ENCODE measurements at regions not wholly inside any gene's neighbourhood (a gene's known extent, or its start where the extent isn't known, plus 50 kb on each side); places are given as distances from the start of the nearest gene placed in this dataset.

DNA sequence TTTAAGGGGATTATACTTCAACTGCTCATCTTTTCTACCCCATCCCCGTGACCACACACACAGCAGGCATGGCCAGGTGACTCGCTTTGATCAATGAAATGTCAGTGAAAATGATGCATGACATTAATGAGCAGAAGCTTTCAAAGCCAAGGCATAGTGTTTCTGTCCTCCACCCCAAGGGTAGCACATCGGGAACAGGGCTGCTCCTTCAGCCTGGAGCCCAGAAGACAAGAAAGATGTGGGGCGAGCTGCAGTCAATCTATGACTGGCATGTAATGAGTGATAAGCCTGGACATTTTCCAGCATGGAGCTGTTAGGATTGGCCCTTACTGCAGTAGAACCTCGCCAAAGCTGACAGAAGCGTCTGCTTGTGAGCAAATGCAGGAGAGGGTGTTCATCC is 122.6 kb upstream of the IRX2 start:
- no peaks in the 10 kb centered on the region for H4K20me1 ChIP-seq (ENCODE audit: insufficient read depth, low read length)
- Mint-ChIP-seq H3K36me3 (no peaks in the 10 kb centered on the region), H3K27me3 (ENCODE audit: low read depth in 3 of 3) (peaks cover 0 to 2% (median 0%) of the 10 kb centered on the region in 3 donors), H3K4me1 (no peaks in the 10 kb centered on the region), H3K27ac (no peak overlapping the region), H3K9me3 (peaks cover 2 to 35% (median 7%) of the 10 kb centered on the region in 7 donors), H3K4me3 (no peak overlapping the region)
- 79% methylated on average over 2 of the region's 6 CpGs for WGBS (ENCODE audit: insufficient coverage)
- H2AFZ ChIP-seq (ENCODE audit: insufficient read depth, low read depth, low read length, poor library complexity, severe bottlenecking): no peak overlapping the region
- intact Hi-C loops (cut with micrococcal nuclease): no loop called here
- H3K27me3 ChIP-seq (ENCODE audit: control insufficient read depth in 2 of 2, insufficient read depth in 2 of 2, low read length in 2 of 2): no peaks in the 10 kb centered on the region
- H3K36me3 ChIP-seq (replicated peaks in 1 of 2; ENCODE audit: control insufficient read depth in 1 of 2, insufficient read depth in 2 of 2, low read length in 2 of 2): no peaks in the 10 kb centered on the region
- H3K4me1 ChIP-seq (ENCODE audit: control insufficient read depth in 1 of 2, insufficient read depth in 2 of 2, low read length in 2 of 2): no peaks in the 10 kb centered on the region
- no peak for TF ChIP-seq CTCF (IDR thresholded peaks at IDR 0.05)
- H3K27ac ChIP-seq (ENCODE audit: low read depth in 1 of 2, low read length in 2 of 2): no peak overlapping the region
- DNase-seq: no peak
- no peak overlapping the region for H3K4me3 ChIP-seq (replicated peaks in 1 of 3; ENCODE audit: low read depth in 2 of 3, low read length in 3 of 3)
- H3K79me2 ChIP-seq (ENCODE audit: insufficient read depth, low read length): no peaks in the 10 kb centered on the region
- no peak overlapping the region for H3K9ac ChIP-seq (ENCODE audit: insufficient read depth, low read length, poor library complexity, severe bottlenecking)
- peaks cover 23 to 38% of the 10 kb centered on the region in 2 donors for H3K9me3 ChIP-seq (replicated peaks in 1 of 2; ENCODE audit: control insufficient read depth in 1 of 2, insufficient read depth in 1 of 2, low read length in 2 of 2)
- H3K4me2 ChIP-seq (replicated peaks; ENCODE audit: extremely low read depth, low read length, poor library complexity, severe bottlenecking): no peak overlapping the region

GRCh38 chr5:2872676-2873075 is 121.2 kb upstream of the IRX2 start:
- no peak for TF ChIP-seq CTCF (IDR thresholded peaks at IDR 0.05)

More at GRCh38 chr5:2872676-2873075, 121.2 kb upstream of the IRX2 start:
- 93% methylated on average over 8 of the region's 8 CpGs for WGBS (ENCODE audit: insufficient coverage)
- H3K27ac ChIP-seq (ENCODE audit: low read depth in 1 of 2, low read length in 2 of 2): no peak overlapping the region
- H3K4me3 Mint-ChIP-seq: no peak overlapping the region
- no peaks in the 10 kb centered on the region for H3K36me3 ChIP-seq (replicated peaks in 1 of 2; ENCODE audit: control insufficient read depth in 1 of 2, insufficient read depth in 2 of 2, low read length in 2 of 2)
- no peaks in the 10 kb centered on the region for H3K27me3 ChIP-seq (ENCODE audit: control insufficient read depth in 2 of 2, insufficient read depth in 2 of 2, low read length in 2 of 2)
- no peaks in the 10 kb centered on the region for H4K20me1 ChIP-seq (ENCODE audit: insufficient read depth, low read length)
- no peak overlapping the region for H3K4me2 ChIP-seq (replicated peaks; ENCODE audit: extremely low read depth, low read length, poor library complexity, severe bottlenecking)
- peaks cover 0 to 4% (median 0%) of the 10 kb centered on the region in 3 donors for H3K27me3 Mint-ChIP-seq (ENCODE audit: low read depth in 3 of 3)
- H3K4me1 Mint-ChIP-seq: no peaks in the 10 kb centered on the region
- intact Hi-C loops (cut with micrococcal nuclease): no loop called here
- no peak overlapping the region for H3K9ac ChIP-seq (ENCODE audit: insufficient read depth, low read length, poor library complexity, severe bottlenecking)
- H3K4me3 ChIP-seq (replicated peaks in 1 of 3; ENCODE audit: low read depth in 2 of 3, low read length in 3 of 3): no peak overlapping the region
- H3K79me2 ChIP-seq (ENCODE audit: insufficient read depth, low read length): no peaks in the 10 kb centered on the region
- H2AFZ ChIP-seq (ENCODE audit: insufficient read depth, low read depth, low read length, poor library complexity, severe bottlenecking): no peak overlapping the region
- H3K27ac Mint-ChIP-seq: no peak overlapping the region
- H3K4me1 ChIP-seq (ENCODE audit: control insufficient read depth in 1 of 2, insufficient read depth in 2 of 2, low read length in 2 of 2): no peaks in the 10 kb centered on the region
- no peak for DNase-seq
- no peaks in the 10 kb centered on the region for H3K36me3 Mint-ChIP-seq
- H3K9me3 Mint-ChIP-seq: peaks cover 3 to 32% (median 7%) of the 10 kb centered on the region in 7 donors
- peaks cover 19 to 44% of the 10 kb centered on the region in 2 donors for H3K9me3 ChIP-seq (replicated peaks in 1 of 2; ENCODE audit: control insufficient read depth in 1 of 2, insufficient read depth in 1 of 2, low read length in 2 of 2)
